Fibroblast of upper back skin (primary cell): ENCODE measurements at regions not wholly inside any gene's neighbourhood (a gene's known extent, or its start where the extent isn't known, plus 50 kb on each side); places are given as distances from the start of the nearest gene placed in this dataset.

Experiments used
- DNase-seq: peaks from one replicate; pipeline ENCODE4 v3.0.0-alpha.2; 2013

- no peak for DNase-seq
Measured at GRCh38 chrX:36947214-36947613, 61.0 kb upstream of the FAM47C start.

GRCh38 chrX:36950495-36951253 is 57.5 kb upstream of the FAM47C start:
- no peak for DNase-seq

GRCh38 chrX:36957425-36958328 is 50.5 kb upstream of the FAM47C start:
- no peak for DNase-seq
